ENCODE measurements at regions not wholly inside any gene's neighbourhood (a gene's known extent, or its start where the extent isn't known, plus 50 kb on each side); places are given as distances from the start of the nearest gene placed in this dataset.

GRCh38 chr3:30522476-30522875 is 83.9 kb upstream of the TGFBR2 start:
- peaks cover 16% of the 10 kb centered on the region for H3K4me1 Mint-ChIP-seq
- POLR2A ChIA-PET: no interaction called here

GRCh38 chr3:30523366-30523765 is 83.0 kb upstream of the TGFBR2 start:
- ChIA-PET POLR2A (no interaction called here), CTCF (no interaction called here)
- H3K27me3 Mint-ChIP-seq: no peaks in the 10 kb centered on the region
- ATAC-seq: no peak
- H3K4me3 Mint-ChIP-seq: no peak overlapping the region
- intact Hi-C loops (cut with DNase I, micrococcal nuclease): no loop called here
- DNase-seq: no peak
- H3K4me1 Mint-ChIP-seq: peaks cover 16% of the 10 kb centered on the region
- no peak overlapping the region for H3K27ac Mint-ChIP-seq
- no peaks in the 10 kb centered on the region for H3K36me3 Mint-ChIP-seq (ENCODE audit: low read depth)
- H3K9me3 Mint-ChIP-seq (ENCODE audit: low read depth): no peaks in the 10 kb centered on the region

More at GRCh38 chr3:30522476-30522875, 83.9 kb upstream of the TGFBR2 start:
- CTCF ChIA-PET: interaction anchor here (0.7 to 1.0 kb wide), 2 partner anchors 171 to 884 kb away, joined by 3 to 4 read pairs; no protein-coding TSS in a partner anchor
- DNase-seq (no peak), ATAC-seq (no peak)
- H3K9me3 Mint-ChIP-seq (ENCODE audit: low read depth): no peaks in the 10 kb centered on the region
- intact Hi-C loops (cut with DNase I, micrococcal nuclease): no loop called here
- H3K27me3 Mint-ChIP-seq: no peaks in the 10 kb centered on the region
- H3K27ac Mint-ChIP-seq: no peak overlapping the region
- no peaks in the 10 kb centered on the region for H3K36me3 Mint-ChIP-seq (ENCODE audit: low read depth)
- H3K4me3 Mint-ChIP-seq: no peak overlapping the region

- peaks cover 12% of the 10 kb centered on the region for H3K4me1 Mint-ChIP-seq
- no peak overlapping the region for H3K27ac Mint-ChIP-seq
- no peak overlapping the region for H3K4me3 Mint-ChIP-seq
- H3K27me3 Mint-ChIP-seq: no peaks in the 10 kb centered on the region
- H3K36me3 Mint-ChIP-seq (ENCODE audit: low read depth): no peaks in the 10 kb centered on the region
- DNase-seq: no peak
- ATAC-seq: peak; percentile 51
- ChIA-PET CTCF (no interaction called here), POLR2A (no interaction called here)
- no peaks in the 10 kb centered on the region for H3K9me3 Mint-ChIP-seq (ENCODE audit: low read depth)
- intact Hi-C loops (cut with DNase I, micrococcal nuclease): no loop called here
Measured at GRCh38 chr3:30524357-30525040, 81.9 kb upstream of the TGFBR2 start.

DNA sequence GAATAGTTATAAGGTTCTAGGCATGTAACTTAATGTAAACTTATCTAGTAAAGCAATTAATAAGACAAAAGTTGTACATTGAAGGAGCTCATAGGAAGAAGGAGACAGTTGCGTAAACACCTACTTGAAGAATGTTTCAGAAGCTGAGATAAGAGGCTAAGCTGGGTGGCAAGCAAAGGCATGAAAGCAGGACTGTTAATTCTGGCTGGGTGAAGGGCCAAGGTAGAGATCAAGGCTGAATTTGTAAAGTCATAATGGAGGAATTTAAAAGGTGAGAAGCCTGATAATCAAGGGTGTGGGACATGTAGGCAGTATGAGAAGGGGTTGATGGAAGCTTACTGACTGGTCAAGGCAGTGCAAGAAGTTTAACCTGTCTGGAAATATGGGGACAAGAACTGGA is 80.4 kb upstream of the TGFBR2 start:
- ATAC-seq (no peak), DNase-seq (no peak)
- ChIA-PET CTCF (interaction anchor here (0.6 kb wide), 1 partner anchor 691 kb away, joined by 3 read pairs; no protein-coding TSS in a partner anchor), POLR2A (no interaction called here)
- no peak overlapping the region for H3K27ac Mint-ChIP-seq
- H3K27me3 Mint-ChIP-seq: no peaks in the 10 kb centered on the region
- intact Hi-C loops (cut with DNase I, micrococcal nuclease): no loop called here
- H3K4me1 Mint-ChIP-seq: peaks cover 12% of the 10 kb centered on the region
- no peaks in the 10 kb centered on the region for H3K9me3 Mint-ChIP-seq (ENCODE audit: low read depth)
- no peak overlapping the region for H3K4me3 Mint-ChIP-seq
- H3K36me3 Mint-ChIP-seq (ENCODE audit: low read depth): no peaks in the 10 kb centered on the region

- no peak overlapping the region for H3K27ac Mint-ChIP-seq
- no peak overlapping the region for H3K4me3 Mint-ChIP-seq
- no peaks in the 10 kb centered on the region for H3K36me3 Mint-ChIP-seq (ENCODE audit: low read depth)
- ATAC-seq (no peak), DNase-seq (no peak)
- ChIA-PET CTCF (no interaction called here), POLR2A (no interaction called here)
- peaks cover 12% of the 10 kb centered on the region for H3K4me1 Mint-ChIP-seq
- no peaks in the 10 kb centered on the region for H3K9me3 Mint-ChIP-seq (ENCODE audit: low read depth)
- intact Hi-C loops (cut with DNase I, micrococcal nuclease): no loop called here
- no peaks in the 10 kb centered on the region for H3K27me3 Mint-ChIP-seq
Measured at GRCh38 chr3:30527186-30527585, 79.2 kb upstream of the TGFBR2 start.

GRCh38 chr3:30527720-30528119 is 78.7 kb upstream of the TGFBR2 start:
- ATAC-seq (no peak), DNase-seq (no peak)
- Mint-ChIP-seq H3K9me3 (ENCODE audit: low read depth) (no peaks in the 10 kb centered on the region), H3K4me1 (peaks cover 12% of the 10 kb centered on the region), H3K36me3 (ENCODE audit: low read depth) (no peaks in the 10 kb centered on the region), H3K4me3 (no peak overlapping the region), H3K27ac (no peak overlapping the region), H3K27me3 (no peaks in the 10 kb centered on the region)
- intact Hi-C loops (cut with DNase I, micrococcal nuclease): no loop called here
- POLR2A ChIA-PET: no interaction called here
- CTCF ChIA-PET: no interaction called here

DNA sequence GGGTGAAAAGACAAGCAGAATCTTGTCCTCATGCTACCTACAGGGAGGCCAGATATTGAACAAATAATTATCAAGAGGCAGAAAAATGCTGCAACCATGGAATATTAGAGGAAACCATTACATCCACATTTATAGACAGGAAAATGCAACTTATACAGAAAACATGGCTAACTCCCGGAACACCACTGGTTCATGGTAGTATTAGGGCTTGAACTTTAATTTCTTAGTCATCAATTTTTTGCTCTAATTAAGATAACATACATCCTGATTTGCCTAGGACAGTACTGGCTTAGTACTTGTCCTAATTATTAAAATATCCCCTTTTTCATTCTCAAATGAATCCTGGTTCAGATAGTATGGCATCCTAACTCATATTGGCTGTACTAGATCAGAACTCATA is 76.3 kb upstream of the TGFBR2 start:
- ATAC-seq: no peak
- Mint-ChIP-seq H3K9me3 (ENCODE audit: low read depth) (no peaks in the 10 kb centered on the region), H3K4me1 (no peaks in the 10 kb centered on the region), H3K27me3 (no peaks in the 10 kb centered on the region), H3K36me3 (ENCODE audit: low read depth) (no peaks in the 10 kb centered on the region), H3K4me3 (no peak overlapping the region), H3K27ac (no peak overlapping the region)
- ChIA-PET CTCF (no interaction called here), POLR2A (no interaction called here)
- intact Hi-C loops (cut with DNase I, micrococcal nuclease): no loop called here
- no peak for DNase-seq

DNA sequence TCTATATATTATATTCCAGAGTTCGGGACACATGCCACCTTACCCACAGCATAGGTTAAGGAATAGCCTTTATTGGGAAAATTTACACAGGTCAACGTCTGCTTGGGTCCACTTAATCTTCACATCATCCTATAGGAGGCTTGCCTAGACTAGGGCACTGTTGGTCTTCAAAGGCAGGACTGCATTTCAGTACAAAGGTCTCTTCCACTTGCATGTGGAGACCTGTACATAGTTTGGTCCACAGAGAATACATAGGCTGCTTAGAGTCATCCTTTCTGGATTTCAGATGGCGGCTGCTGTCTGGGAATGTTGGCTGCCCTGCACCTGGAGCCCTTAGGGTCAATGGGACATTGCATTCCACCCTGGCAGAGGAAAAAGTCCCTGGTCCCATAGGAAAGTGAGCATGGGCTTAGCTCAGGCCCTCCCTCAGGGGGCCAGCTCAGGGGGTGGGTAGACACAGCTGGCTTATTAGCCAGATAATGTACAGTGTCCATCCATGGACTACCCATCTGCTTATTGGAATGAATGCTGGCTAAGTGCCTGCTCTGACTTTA is 75.3 kb upstream of the TGFBR2 start:
- DNase-seq: no peak
- H3K27me3 Mint-ChIP-seq: no peaks in the 10 kb centered on the region
- no peak for ATAC-seq
- CTCF ChIA-PET: no interaction called here
- H3K9me3 Mint-ChIP-seq (ENCODE audit: low read depth): no peaks in the 10 kb centered on the region
- H3K36me3 Mint-ChIP-seq (ENCODE audit: low read depth): no peaks in the 10 kb centered on the region
- H3K4me1 Mint-ChIP-seq: no peaks in the 10 kb centered on the region
- H3K27ac Mint-ChIP-seq: no peak overlapping the region
- no peak overlapping the region for H3K4me3 Mint-ChIP-seq
- intact Hi-C loops (cut with DNase I, micrococcal nuclease): no loop called here
- POLR2A ChIA-PET: no interaction called here

GRCh38 chr3:30535525-30535924 is 70.9 kb upstream of the TGFBR2 start:
- ATAC-seq (no peak), DNase-seq (no peak)
- no peak overlapping the region for H3K27ac Mint-ChIP-seq
- ChIA-PET CTCF (no interaction called here), POLR2A (no interaction called here)
- peaks cover 15% of the 10 kb centered on the region for H3K4me1 Mint-ChIP-seq
- no peaks in the 10 kb centered on the region for H3K27me3 Mint-ChIP-seq
- peaks cover 2% of the 10 kb centered on the region for H3K9me3 Mint-ChIP-seq (ENCODE audit: low read depth)
- intact Hi-C loops (cut with DNase I, micrococcal nuclease): no loop called here
- H3K36me3 Mint-ChIP-seq (ENCODE audit: low read depth): no peaks in the 10 kb centered on the region
- H3K4me3 Mint-ChIP-seq: no peak overlapping the region

- intact Hi-C loops (cut with DNase I, micrococcal nuclease): no loop called here
- H3K4me3 Mint-ChIP-seq: no peak overlapping the region
- ChIA-PET CTCF (no interaction called here), POLR2A (no interaction called here)
- no peaks in the 10 kb centered on the region for H3K36me3 Mint-ChIP-seq (ENCODE audit: low read depth)
- DNase-seq: no peak
- peaks cover 15% of the 10 kb centered on the region for H3K4me1 Mint-ChIP-seq
- H3K27ac Mint-ChIP-seq: no peak overlapping the region
- peaks cover 2% of the 10 kb centered on the region for H3K9me3 Mint-ChIP-seq (ENCODE audit: low read depth)
- no peaks in the 10 kb centered on the region for H3K27me3 Mint-ChIP-seq
- ATAC-seq: peak; percentile 94
Measured at GRCh38 chr3:30538791-30539190, 67.6 kb upstream of the TGFBR2 start.

DNA sequence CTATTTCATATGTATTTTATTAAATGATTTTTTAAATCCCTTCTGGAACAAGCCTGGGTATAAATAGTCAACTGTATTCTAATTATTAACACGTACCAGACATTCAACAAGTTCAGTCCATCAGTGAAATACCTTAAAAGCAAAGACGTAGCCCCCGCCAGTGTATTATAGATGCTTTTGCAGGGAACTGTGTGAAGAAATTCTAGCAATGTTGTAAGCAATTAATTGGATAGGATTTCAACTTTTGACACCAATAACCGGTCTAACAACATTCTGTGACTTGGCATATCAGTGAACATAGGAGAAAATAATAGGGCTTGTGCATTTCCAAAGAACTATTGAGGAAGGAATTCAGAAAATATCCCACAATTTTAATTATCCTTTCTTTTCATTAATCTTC is 67.2 kb upstream of the TGFBR2 start:
- ATAC-seq (no peak), DNase-seq (no peak)
- H3K27me3 Mint-ChIP-seq: no peaks in the 10 kb centered on the region
- H3K4me1 Mint-ChIP-seq: peaks cover 15% of the 10 kb centered on the region
- ChIA-PET POLR2A (no interaction called here), CTCF (no interaction called here)
- H3K27ac Mint-ChIP-seq: no peak overlapping the region
- intact Hi-C loops (cut with DNase I, micrococcal nuclease): no loop called here
- H3K9me3 Mint-ChIP-seq (ENCODE audit: low read depth): peaks cover 4% of the 10 kb centered on the region
- no peaks in the 10 kb centered on the region for H3K36me3 Mint-ChIP-seq (ENCODE audit: low read depth)
- H3K4me3 Mint-ChIP-seq: no peak overlapping the region

DNA sequence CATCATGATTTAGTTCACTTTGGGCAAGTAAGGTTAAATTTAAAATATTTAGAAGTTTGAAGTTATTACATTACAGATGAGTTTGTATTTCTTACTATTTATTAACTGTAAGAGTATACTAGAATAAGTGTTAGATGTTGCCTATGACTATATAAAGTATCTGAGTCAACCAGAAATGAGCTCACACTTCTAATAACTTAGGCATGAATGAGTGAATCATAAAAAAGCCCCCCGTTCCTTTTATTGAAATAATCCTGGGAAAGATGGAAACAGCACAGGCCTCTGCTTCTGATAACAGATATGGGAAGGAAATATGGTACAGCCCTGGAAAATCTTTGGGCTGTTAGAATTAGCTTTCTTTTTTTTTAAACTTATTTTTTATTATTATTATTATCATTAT is 66.6 kb upstream of the TGFBR2 start:
- H3K27ac Mint-ChIP-seq: no peak overlapping the region
- H3K4me1 Mint-ChIP-seq: peaks cover 17% of the 10 kb centered on the region
- intact Hi-C loops (cut with DNase I, micrococcal nuclease): no loop called here
- CTCF ChIA-PET: no interaction called here
- DNase-seq (no peak), ATAC-seq (no peak)
- POLR2A ChIA-PET: no interaction called here
- peaks cover 4% of the 10 kb centered on the region for H3K9me3 Mint-ChIP-seq (ENCODE audit: low read depth)
- no peak overlapping the region for H3K4me3 Mint-ChIP-seq
- H3K36me3 Mint-ChIP-seq (ENCODE audit: low read depth): no peaks in the 10 kb centered on the region
- no peaks in the 10 kb centered on the region for H3K27me3 Mint-ChIP-seq

All from activated CD4-positive, alpha-beta T cell treated with anti-CD3 and anti-CD28 coated beads for 36 hours (primary cell).